ENCODE measurements at regions not wholly inside any gene's neighbourhood (a gene's known extent, or its start where the extent isn't known, plus 50 kb on each side); places are given as distances from the start of the nearest gene placed in this dataset.

- Histone ChIP-seq H3K9ac (ENCODE audit: low read depth, low read length) (no peak overlapping the region), H3K27ac (ENCODE audit: low read length) (no peak overlapping the region), H3K4me1 (ENCODE audit: insufficient read depth, low read length) (no peaks in the 10 kb centered on the region), H3K9me3 (ENCODE audit: insufficient read depth, low read depth, low read length) (no peaks in the 10 kb centered on the region), H3K27me3 (ENCODE audit: insufficient read depth, low read length) (0 out of 2 replicates have a peak, but pooled peaks cover 3% of the 10 kb centered on the region), H3K4me3 (ENCODE audit: low read length) (no peak overlapping the region), H3K36me3 (ENCODE audit: insufficient read depth, low read depth, low read length) (no peaks in the 10 kb centered on the region)
Measured at GRCh38 chr6:1088492-1089001, 223.4 kb upstream of the FOXQ1 start.

GRCh38 chr6:1087154-1087843, 224.6 kb upstream of the FOXQ1 start:
- Histone ChIP-seq H3K36me3 (ENCODE audit: insufficient read depth, low read depth, low read length) (no peaks in the 10 kb centered on the region), H3K9ac (ENCODE audit: low read depth, low read length) (no peak overlapping the region), H3K4me3 (ENCODE audit: low read length) (no peak overlapping the region), H3K27me3 (ENCODE audit: insufficient read depth, low read length) (0 out of 2 replicates have a peak, but pooled peaks cover 3% of the 10 kb centered on the region), H3K27ac (ENCODE audit: low read length) (no peak overlapping the region), H3K4me1 (ENCODE audit: insufficient read depth, low read length) (no peaks in the 10 kb centered on the region), H3K9me3 (ENCODE audit: insufficient read depth, low read depth, low read length) (no peaks in the 10 kb centered on the region)

- Histone ChIP-seq H3K4me1 (ENCODE audit: insufficient read depth, low read length) (no peaks in the 10 kb centered on the region), H3K9ac (ENCODE audit: low read depth, low read length) (no peak overlapping the region), H3K36me3 (ENCODE audit: insufficient read depth, low read depth, low read length) (no peaks in the 10 kb centered on the region), H3K27me3 (ENCODE audit: insufficient read depth, low read length) (0 out of 2 replicates have a peak, but pooled peaks cover 3% of the 10 kb centered on the region), H3K27ac (ENCODE audit: low read length) (no peak overlapping the region), H3K9me3 (ENCODE audit: insufficient read depth, low read depth, low read length) (no peaks in the 10 kb centered on the region), H3K4me3 (ENCODE audit: low read length) (no peak overlapping the region)
Measured at GRCh38 chr6:1086446-1087153, 225.3 kb upstream of the FOXQ1 start.

GRCh38 chr6:1082285-1082935, 229.5 kb upstream of the FOXQ1 start:
- Histone ChIP-seq H3K27ac (ENCODE audit: low read length) (no peak overlapping the region), H3K27me3 (ENCODE audit: insufficient read depth, low read length) (0 out of 2 replicates have a peak, but pooled peaks cover 3% of the 10 kb centered on the region)

GRCh38 chr6:1081551-1082284, 230.2 kb upstream of the FOXQ1 start:
- Histone ChIP-seq H3K9me3 (ENCODE audit: insufficient read depth, low read depth, low read length) (no peaks in the 10 kb centered on the region), H3K4me1 (ENCODE audit: insufficient read depth, low read length) (no peaks in the 10 kb centered on the region), H3K27me3 (ENCODE audit: insufficient read depth, low read length) (0 out of 2 replicates have a peak, but pooled peaks cover 3% of the 10 kb centered on the region), H3K36me3 (ENCODE audit: insufficient read depth, low read depth, low read length) (no peaks in the 10 kb centered on the region), H3K4me3 (ENCODE audit: low read length) (no peak overlapping the region), H3K9ac (ENCODE audit: low read depth, low read length) (no peak overlapping the region), H3K27ac (ENCODE audit: low read length) (no peak overlapping the region)

More at GRCh38 chr6:1082285-1082935, 229.5 kb upstream of the FOXQ1 start:
- H3K9ac ChIP-seq (ENCODE audit: low read depth, low read length), result no peak overlapping the region
- no peaks in the 10 kb centered on the region for H3K36me3 ChIP-seq (ENCODE audit: insufficient read depth, low read depth, low read length)
- no peaks in the 10 kb centered on the region for H3K9me3 ChIP-seq (ENCODE audit: insufficient read depth, low read depth, low read length)
- no peak overlapping the region for H3K4me3 ChIP-seq (ENCODE audit: low read length)
- no peaks in the 10 kb centered on the region for H3K4me1 ChIP-seq (ENCODE audit: insufficient read depth, low read length)

GRCh38 chr6:1080453-1081337, 231.2 kb upstream of the FOXQ1 start:
- H3K27me3 ChIP-seq (ENCODE audit: insufficient read depth, low read length), result no peaks in the 10 kb centered on the region
- no peaks in the 10 kb centered on the region for H3K36me3 ChIP-seq (ENCODE audit: insufficient read depth, low read depth, low read length)
- no peak overlapping the region for H3K27ac ChIP-seq (ENCODE audit: low read length)
- H3K4me1 ChIP-seq (ENCODE audit: insufficient read depth, low read length), result no peaks in the 10 kb centered on the region
- no peak overlapping the region for H3K4me3 ChIP-seq (ENCODE audit: low read length)
- H3K9ac ChIP-seq (ENCODE audit: low read depth, low read length), result no peak overlapping the region
- H3K9me3 ChIP-seq (ENCODE audit: insufficient read depth, low read depth, low read length), result no peaks in the 10 kb centered on the region

- H3K4me3 ChIP-seq (ENCODE audit: low read length), result no peak overlapping the region
- no peaks in the 10 kb centered on the region for H3K9me3 ChIP-seq (ENCODE audit: insufficient read depth, low read depth, low read length)
- no peaks in the 10 kb centered on the region for H3K4me1 ChIP-seq (ENCODE audit: insufficient read depth, low read length)
- no peaks in the 10 kb centered on the region for H3K27me3 ChIP-seq (ENCODE audit: insufficient read depth, low read length)
- no peak overlapping the region for H3K27ac ChIP-seq (ENCODE audit: low read length)
- no peak overlapping the region for H3K9ac ChIP-seq (ENCODE audit: low read depth, low read length)
- no peaks in the 10 kb centered on the region for H3K36me3 ChIP-seq (ENCODE audit: insufficient read depth, low read depth, low read length)
Measured at GRCh38 chr6:1079525-1079924, 232.4 kb upstream of the FOXQ1 start.

- Histone ChIP-seq H3K9ac (ENCODE audit: low read depth, low read length) (no peak overlapping the region), H3K4me3 (ENCODE audit: low read length) (no peak overlapping the region), H3K9me3 (ENCODE audit: insufficient read depth, low read depth, low read length) (no peaks in the 10 kb centered on the region), H3K4me1 (ENCODE audit: insufficient read depth, low read length) (no peaks in the 10 kb centered on the region), H3K36me3 (ENCODE audit: insufficient read depth, low read depth, low read length) (no peaks in the 10 kb centered on the region), H3K27ac (ENCODE audit: low read length) (no peak overlapping the region), H3K27me3 (ENCODE audit: insufficient read depth, low read length) (no peaks in the 10 kb centered on the region)
Measured at GRCh38 chr6:1077478-1078416, 234.2 kb upstream of the FOXQ1 start.

GRCh38 chr6:1076531-1077459, 235.1 kb upstream of the FOXQ1 start:
- Histone ChIP-seq H3K27ac (ENCODE audit: low read length) (no peak overlapping the region), H3K4me3 (ENCODE audit: low read length) (no peak overlapping the region), H3K9ac (ENCODE audit: low read depth, low read length) (no peak overlapping the region), H3K36me3 (ENCODE audit: insufficient read depth, low read depth, low read length) (no peaks in the 10 kb centered on the region), H3K27me3 (ENCODE audit: insufficient read depth, low read length) (no peaks in the 10 kb centered on the region), H3K9me3 (ENCODE audit: insufficient read depth, low read depth, low read length) (no peaks in the 10 kb centered on the region), H3K4me1 (ENCODE audit: insufficient read depth, low read length) (no peaks in the 10 kb centered on the region)

Data from iPS-20b (cell line).